ENCODE measurements at regions not wholly inside any gene's neighbourhood (a gene's known extent, or its start where the extent isn't known, plus 50 kb on each side); places are given as distances from the start of the nearest gene placed in this dataset.
"Not testable (repeated sequence)": the region's sequence is repeated elsewhere in the genome, so short reads cannot be mapped to it uniquely, and the experiment has no call there.

DNA sequence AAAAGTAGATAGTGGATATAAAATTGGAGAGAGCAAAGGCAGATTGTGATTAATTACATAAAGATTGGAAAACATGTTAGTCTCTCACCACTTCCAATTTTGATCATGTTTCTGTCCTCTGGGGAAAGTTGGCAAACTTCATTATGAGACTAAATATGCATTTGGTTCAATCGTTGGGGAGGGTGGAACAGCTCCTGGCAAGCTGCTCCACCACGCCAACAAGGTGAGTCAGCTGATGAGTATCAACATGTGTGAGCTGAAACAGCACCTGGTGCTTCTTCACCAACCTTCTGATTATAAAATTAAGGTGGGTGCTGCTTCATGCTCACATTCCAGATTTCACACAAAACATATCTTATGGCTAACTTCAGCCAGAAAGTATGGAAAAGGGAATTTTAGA lies 1784.6 kb downstream of the SLITRK5 start:
- H3K9me3 ChIP-seq: no peaks in the 10 kb centered on the region
- H3K36me3 ChIP-seq: no peaks in the 10 kb centered on the region
- intact Hi-C loops (cut with DNase I): no loop called here
- H3K4me1 ChIP-seq: no peaks in the 10 kb centered on the region
- no peaks in the 10 kb centered on the region for H3K27me3 ChIP-seq
- TF ChIP-seq, protein P1, sequence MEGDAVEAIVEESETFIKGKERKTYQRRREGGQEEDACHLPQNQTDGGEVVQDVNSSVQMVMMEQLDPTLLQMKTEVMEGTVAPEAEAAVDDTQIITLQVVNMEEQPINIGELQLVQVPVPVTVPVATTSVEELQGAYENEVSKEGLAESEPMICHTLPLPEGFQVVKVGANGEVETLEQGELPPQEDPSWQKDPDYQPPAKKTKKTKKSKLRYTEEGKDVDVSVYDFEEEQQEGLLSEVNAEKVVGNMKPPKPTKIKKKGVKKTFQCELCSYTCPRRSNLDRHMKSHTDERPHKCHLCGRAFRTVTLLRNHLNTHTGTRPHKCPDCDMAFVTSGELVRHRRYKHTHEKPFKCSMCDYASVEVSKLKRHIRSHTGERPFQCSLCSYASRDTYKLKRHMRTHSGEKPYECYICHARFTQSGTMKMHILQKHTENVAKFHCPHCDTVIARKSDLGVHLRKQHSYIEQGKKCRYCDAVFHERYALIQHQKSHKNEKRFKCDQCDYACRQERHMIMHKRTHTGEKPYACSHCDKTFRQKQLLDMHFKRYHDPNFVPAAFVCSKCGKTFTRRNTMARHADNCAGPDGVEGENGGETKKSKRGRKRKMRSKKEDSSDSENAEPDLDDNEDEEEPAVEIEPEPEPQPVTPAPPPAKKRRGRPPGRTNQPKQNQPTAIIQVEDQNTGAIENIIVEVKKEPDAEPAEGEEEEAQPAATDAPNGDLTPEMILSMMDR (IDR thresholded peaks at IDR 0.05): no peak
- no peak overlapping the region for H3K4me3 ChIP-seq
- no peak overlapping the region for H3K27ac ChIP-seq
- DNase-seq (ENCODE audit: low spot score in 2 of 2): no peak

DNA sequence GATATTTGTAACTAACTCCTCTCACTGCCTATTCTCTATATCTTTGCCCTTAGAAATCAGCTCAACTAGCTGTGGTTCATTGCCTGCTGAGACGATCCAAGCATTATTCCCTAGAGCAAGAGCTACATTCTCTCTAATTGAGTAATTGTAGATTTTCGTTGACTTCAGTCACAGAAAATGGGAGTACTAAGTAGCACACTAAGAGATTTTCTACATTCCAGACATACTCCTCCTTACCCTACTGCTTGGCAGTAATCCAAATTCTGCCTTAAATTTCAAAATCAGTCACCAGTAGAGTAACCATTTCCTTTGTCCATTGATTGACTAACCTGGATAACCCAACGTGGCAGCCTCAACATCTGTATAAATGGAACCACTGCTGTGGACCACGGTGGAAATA lies 1786.8 kb downstream of the SLITRK5 start:
- H3K9me3 ChIP-seq: no peaks in the 10 kb centered on the region
- DNase-seq (ENCODE audit: low spot score in 2 of 2): no peak
- no peaks in the 10 kb centered on the region for H3K4me1 ChIP-seq
- H3K27me3 ChIP-seq: no peaks in the 10 kb centered on the region
- intact Hi-C loops (cut with DNase I): no loop called here
- TF ChIP-seq, protein P1 (IDR thresholded peaks at IDR 0.05): no peak
- no peak overlapping the region for H3K4me3 ChIP-seq
- H3K27ac ChIP-seq: no peak overlapping the region
- H3K36me3 ChIP-seq: no peaks in the 10 kb centered on the region

DNA sequence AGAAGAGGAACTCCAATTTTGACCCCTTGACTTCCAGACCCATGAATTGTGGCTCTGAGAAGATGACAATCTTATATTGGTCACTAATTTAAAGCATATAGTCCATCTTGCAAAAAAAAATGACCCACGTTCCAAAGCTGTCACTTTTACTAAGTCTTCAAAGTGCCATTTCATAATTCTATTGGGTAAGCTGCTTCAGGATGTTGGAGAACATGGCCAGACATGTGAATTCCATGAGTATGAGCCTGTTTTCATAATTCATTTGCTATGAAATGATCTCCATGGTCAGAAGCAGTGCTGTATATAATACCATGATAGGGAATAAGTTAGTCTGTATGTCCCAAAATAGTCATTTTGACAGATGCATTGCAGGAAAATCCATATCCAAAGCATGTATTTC lies 1787.3 kb downstream of the SLITRK5 start:
- H3K9me3 ChIP-seq: no peaks in the 10 kb centered on the region
- no peak overlapping the region for H3K4me3 ChIP-seq
- TF ChIP-seq, protein P1 (IDR thresholded peaks at IDR 0.05): no peak
- no peaks in the 10 kb centered on the region for H3K36me3 ChIP-seq
- H3K27ac ChIP-seq: no peak overlapping the region
- no peaks in the 10 kb centered on the region for H3K4me1 ChIP-seq
- no peak for DNase-seq (ENCODE audit: low spot score in 2 of 2)
- H3K27me3 ChIP-seq: no peaks in the 10 kb centered on the region
- intact Hi-C loops (cut with DNase I): no loop called here

DNA sequence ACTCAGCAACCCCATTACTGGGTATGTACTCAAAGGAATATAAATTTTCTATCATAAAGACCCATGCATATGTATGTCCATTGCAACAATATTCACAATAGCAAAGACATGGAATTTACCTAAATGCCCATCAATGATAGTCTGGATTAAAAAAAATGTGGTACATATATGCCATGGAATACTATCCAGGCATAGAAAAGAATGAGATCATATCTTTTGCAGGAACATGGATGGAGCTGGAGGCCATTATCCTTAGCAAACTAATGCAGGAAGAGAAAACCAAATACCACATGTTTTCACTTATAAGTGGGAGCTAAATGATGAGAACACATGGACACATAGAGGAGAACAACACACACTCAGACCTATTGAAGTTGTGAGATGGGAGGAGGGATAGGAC lies 1789.7 kb downstream of the SLITRK5 start:
- intact Hi-C loops (cut with DNase I); H3K27ac ChIP-seq; H3K27me3 ChIP-seq; H3K4me3 ChIP-seq; H3K9me3 ChIP-seq; DNase-seq (ENCODE audit: low spot score in 2 of 2); H3K4me1 ChIP-seq; H3K36me3 ChIP-seq: not testable (repeated sequence)

DNA sequence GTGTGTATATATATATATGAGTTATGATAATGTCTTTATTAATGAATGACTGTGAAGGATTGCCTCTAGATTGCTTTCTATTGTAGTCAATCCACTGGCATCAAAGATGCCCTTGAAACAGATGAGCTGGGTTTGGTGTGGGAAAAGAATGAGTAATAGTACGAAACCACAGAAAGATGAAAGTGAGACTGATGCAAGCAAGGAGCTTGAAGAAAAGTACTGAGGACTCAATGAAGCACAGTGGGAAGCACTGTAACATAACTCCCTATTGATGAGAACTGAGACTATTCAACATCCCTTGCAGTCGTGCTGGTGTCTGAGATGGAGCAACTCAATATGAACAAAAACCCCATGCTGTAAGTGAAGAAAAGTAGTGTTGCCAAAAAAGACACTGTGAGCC lies 1794.2 kb downstream of the SLITRK5 start:
- Histone ChIP-seq H3K9me3 (no peaks in the 10 kb centered on the region), H3K4me1 (no peaks in the 10 kb centered on the region), H3K36me3 (no peaks in the 10 kb centered on the region), H3K4me3 (no peak overlapping the region), H3K27me3 (no peaks in the 10 kb centered on the region), H3K27ac (no peak overlapping the region)
- TF ChIP-seq, protein P1 (IDR thresholded peaks at IDR 0.05): no peak
- intact Hi-C loops (cut with DNase I): no loop called here
- DNase-seq (ENCODE audit: low spot score in 2 of 2): no peak

DNA sequence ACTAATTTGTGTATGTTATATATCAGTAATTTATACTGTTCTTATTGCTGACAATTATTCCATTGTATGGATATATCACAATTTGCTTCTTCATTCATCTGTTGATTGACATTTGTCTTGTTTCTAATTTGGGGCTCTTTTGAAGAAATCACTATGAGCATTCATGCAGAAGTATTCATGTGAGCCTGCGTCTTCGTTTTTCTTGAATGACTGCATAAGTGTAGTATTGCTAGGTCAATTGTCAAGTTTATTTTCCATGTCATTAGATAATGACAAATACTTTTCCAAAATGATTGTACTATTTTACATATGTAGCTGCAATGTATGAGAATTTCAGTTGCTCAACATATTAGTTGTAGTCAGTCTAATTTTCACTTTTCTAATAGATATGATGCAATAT lies 1796.9 kb downstream of the SLITRK5 start:
- no peak for DNase-seq (ENCODE audit: low spot score in 2 of 2)
- Histone ChIP-seq H3K4me1 (no peaks in the 10 kb centered on the region), H3K9me3 (no peaks in the 10 kb centered on the region), H3K36me3 (no peaks in the 10 kb centered on the region), H3K27me3 (no peaks in the 10 kb centered on the region), H3K4me3 (no peak overlapping the region), H3K27ac (no peak overlapping the region)
- intact Hi-C loops (cut with DNase I): no loop called here
- TF ChIP-seq, protein P1 (IDR thresholded peaks at IDR 0.05): no peak
